GM12875 (cell line): ENCODE measurements at regions not wholly inside any gene's neighbourhood (a gene's known extent, or its start where the extent isn't known, plus 50 kb on each side); places are given as distances from the start of the nearest gene placed in this dataset.
A peak's percentile ranks its signal among the peaks of the same experiment; 100 is the strongest.

Experiments
- H3K4me3 ChIP-seq: one replicate; pipeline ENCODE4 v1.5.1; 2011; ENCODE audit warnings: low read depth, low read length, control low read depth
- CTCF ChIP-seq: IDR thresholded peaks from 2 replicates; pipeline ENCODE4 v1.5.1; 2011; ENCODE audit warnings: low read depth, mild to moderate bottlenecking, control low read depth, inconsistent platforms, low read length, moderate library complexity, borderline replicate concordance; ENCODE audit not compliant: insufficient read depth

GRCh38 chr4:104099141-104099540 lies 379.4 kb upstream of the TACR3 start:
- no peak overlapping the region for H3K4me3 ChIP-seq
- no peak for TF ChIP-seq CTCF

GRCh38 chr4:104093247-104093646 lies 373.5 kb upstream of the TACR3 start:
- H3K4me3 ChIP-seq = no peak overlapping the region
- no peak for TF ChIP-seq CTCF

GRCh38 chr4:104073229-104073628 lies 353.4 kb upstream of the TACR3 start:
- H3K4me3 ChIP-seq = no peak overlapping the region
- TF ChIP-seq CTCF = no peak

- no peak overlapping the region for H3K4me3 ChIP-seq
- TF ChIP-seq CTCF = no peak
Observed at GRCh38 chr4:104066533-104066932, 346.7 kb upstream of the TACR3 start.

- TF ChIP-seq CTCF = peak; percentile 52
- no peak overlapping the region for H3K4me3 ChIP-seq
Observed at GRCh38 chr4:104064646-104065577, 345.1 kb upstream of the TACR3 start.

- no peak overlapping the region for H3K4me3 ChIP-seq
- TF ChIP-seq CTCF = no peak
Observed at GRCh38 chr4:104063341-104063740, 343.6 kb upstream of the TACR3 start.

GRCh38 chr4:104044369-104044768 lies 324.6 kb upstream of the TACR3 start:
- TF ChIP-seq CTCF = no peak
- no peak overlapping the region for H3K4me3 ChIP-seq
